Prostate gland (tissue), 2 donors: ENCODE measurements at regions not wholly inside any gene's neighbourhood (a gene's known extent, or its start where the extent isn't known, plus 50 kb on each side); places are given as distances from the start of the nearest gene placed in this dataset.

Source experiments
- POLR2AphosphoS5 ChIP-seq: sonication (generic); formaldehyde crosslinking; IDR thresholded peaks from one replicate; pipeline ENCODE4 v1.6.1; 2017; ENCODE audit warnings: antibody characterized with exemption
- TF ChIP-seq, protein P1 (sequence below), 4 experiments: fragments of 200-600 bp in 2 of 4; fragments of 450-650 bp in 2 of 4; sonication (generic) in 2 of 4; IDR thresholded peaks; 1 replicate in 3 of 4; 2 replicates in 1 of 4; pipeline ENCODE4 v1.5.1; 2016 to 2019; ENCODE audit warnings: antibody characterized with exemption in 4 of 4, mild to moderate bottlenecking in 2 of 4, moderate library complexity in 2 of 4

DNA sequence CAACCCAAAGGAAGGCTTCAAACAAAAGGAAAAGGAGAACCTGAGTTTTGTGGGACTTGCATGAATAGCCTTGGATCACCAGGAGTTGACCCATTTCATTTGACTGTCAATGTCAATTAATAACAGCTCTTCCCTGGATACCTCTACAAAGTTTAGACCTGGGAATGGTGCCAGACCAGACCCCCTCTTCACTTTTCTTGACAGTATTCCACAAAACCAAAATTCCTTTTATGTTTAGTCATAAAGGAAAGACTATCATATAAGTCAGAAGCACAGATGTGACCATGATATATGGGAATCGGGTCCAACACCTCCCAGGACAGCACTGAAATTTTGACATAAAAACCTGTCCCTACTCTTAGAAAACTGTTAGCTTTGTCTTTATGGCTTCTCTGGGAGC lies 191.8 kb downstream of the LYPLAL1 start:
- TF ChIP-seq, protein P1, sequence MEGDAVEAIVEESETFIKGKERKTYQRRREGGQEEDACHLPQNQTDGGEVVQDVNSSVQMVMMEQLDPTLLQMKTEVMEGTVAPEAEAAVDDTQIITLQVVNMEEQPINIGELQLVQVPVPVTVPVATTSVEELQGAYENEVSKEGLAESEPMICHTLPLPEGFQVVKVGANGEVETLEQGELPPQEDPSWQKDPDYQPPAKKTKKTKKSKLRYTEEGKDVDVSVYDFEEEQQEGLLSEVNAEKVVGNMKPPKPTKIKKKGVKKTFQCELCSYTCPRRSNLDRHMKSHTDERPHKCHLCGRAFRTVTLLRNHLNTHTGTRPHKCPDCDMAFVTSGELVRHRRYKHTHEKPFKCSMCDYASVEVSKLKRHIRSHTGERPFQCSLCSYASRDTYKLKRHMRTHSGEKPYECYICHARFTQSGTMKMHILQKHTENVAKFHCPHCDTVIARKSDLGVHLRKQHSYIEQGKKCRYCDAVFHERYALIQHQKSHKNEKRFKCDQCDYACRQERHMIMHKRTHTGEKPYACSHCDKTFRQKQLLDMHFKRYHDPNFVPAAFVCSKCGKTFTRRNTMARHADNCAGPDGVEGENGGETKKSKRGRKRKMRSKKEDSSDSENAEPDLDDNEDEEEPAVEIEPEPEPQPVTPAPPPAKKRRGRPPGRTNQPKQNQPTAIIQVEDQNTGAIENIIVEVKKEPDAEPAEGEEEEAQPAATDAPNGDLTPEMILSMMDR (IDR thresholded peaks at IDR 0.05) = no peak
- no peak for TF ChIP-seq POLR2AphosphoS5
